HFFc6 (cell line): ENCODE measurements at regions not wholly inside any gene's neighbourhood (a gene's known extent, or its start where the extent isn't known, plus 50 kb on each side); places are given as distances from the start of the nearest gene placed in this dataset.

Experiments
- DNase-seq: peaks from one replicate; pipeline ENCODE4 v3.0.0-alpha.2; 2018
- H3K27ac Mint-ChIP-seq: 2 replicates; pipeline ENCODE4 v1.8.0; 2020; ENCODE audit warnings: mild to moderate bottlenecking, mixed read lengths
- H3K27me3 Mint-ChIP-seq: 2 replicates; pipeline ENCODE4 v1.8.0; 2021; ENCODE audit warnings: mild to moderate bottlenecking, moderate library complexity, mixed read lengths; ENCODE audit not compliant: insufficient read depth
- H3K36me3 Mint-ChIP-seq: 2 replicates; pipeline ENCODE4 v1.8.0; 2021; ENCODE audit warnings: low read depth, mixed read lengths
- H3K4me1 Mint-ChIP-seq: 2 replicates; pipeline ENCODE4 v1.8.0; 2020; ENCODE audit warnings: low read depth, mixed read lengths
- H3K4me3 Mint-ChIP-seq: 2 replicates; pipeline ENCODE4 v1.8.0; 2020; ENCODE audit warnings: mild to moderate bottlenecking, moderate library complexity, mixed read lengths
- H3K9me3 Mint-ChIP-seq: 2 replicates; pipeline ENCODE4 v1.8.0; 2020; ENCODE audit warnings: mild to moderate bottlenecking, mixed read lengths
- CTCF ChIP-seq: fragments of 200-600 bp; sonication (generic); IDR thresholded peaks from 2 replicates; pipeline ENCODE4 v1.5.0; 2021; ENCODE audit warnings: antibody characterized with exemption, mild to moderate bottlenecking

GRCh38 chr7:125088555-125088954, 158.9 kb upstream of the POT1 start:
- no peaks in the 10 kb centered on the region for H3K4me1 Mint-ChIP-seq
- no peak for TF ChIP-seq CTCF
- H3K27ac Mint-ChIP-seq: no peak overlapping the region
- peaks cover 13% of the 10 kb centered on the region for H3K9me3 Mint-ChIP-seq
- no peaks in the 10 kb centered on the region for H3K27me3 Mint-ChIP-seq
- H3K36me3 Mint-ChIP-seq: no peaks in the 10 kb centered on the region
- no peak for DNase-seq
- no peak overlapping the region for H3K4me3 Mint-ChIP-seq

- Mint-ChIP-seq H3K36me3 (no peaks in the 10 kb centered on the region), H3K27ac (no peak overlapping the region), H3K4me1 (no peaks in the 10 kb centered on the region), H3K4me3 (no peak overlapping the region), H3K27me3 (no peaks in the 10 kb centered on the region), H3K9me3 (peaks cover 14% of the 10 kb centered on the region)
- no peak for DNase-seq
- no peak for TF ChIP-seq CTCF
Measured at GRCh38 chr7:125085084-125085483, 155.5 kb upstream of the POT1 start.

GRCh38 chr7:125084196-125084595, 154.6 kb upstream of the POT1 start:
- no peak overlapping the region for H3K27ac Mint-ChIP-seq
- TF ChIP-seq CTCF: no peak
- H3K4me1 Mint-ChIP-seq: no peaks in the 10 kb centered on the region
- no peaks in the 10 kb centered on the region for H3K27me3 Mint-ChIP-seq
- H3K9me3 Mint-ChIP-seq: peaks cover 14% of the 10 kb centered on the region
- no peaks in the 10 kb centered on the region for H3K36me3 Mint-ChIP-seq
- no peak overlapping the region for H3K4me3 Mint-ChIP-seq
- DNase-seq: no peak

- H3K36me3 Mint-ChIP-seq: no peaks in the 10 kb centered on the region
- H3K4me1 Mint-ChIP-seq: no peaks in the 10 kb centered on the region
- H3K9me3 Mint-ChIP-seq: no peaks in the 10 kb centered on the region
- no peak for DNase-seq
- no peak overlapping the region for H3K27ac Mint-ChIP-seq
- no peaks in the 10 kb centered on the region for H3K27me3 Mint-ChIP-seq
- no peak for TF ChIP-seq CTCF
- no peak overlapping the region for H3K4me3 Mint-ChIP-seq
Measured at GRCh38 chr7:125074141-125074540, 144.5 kb upstream of the POT1 start.

- Mint-ChIP-seq H3K27me3 (no peaks in the 10 kb centered on the region), H3K4me1 (peaks cover 13% of the 10 kb centered on the region), H3K4me3 (no peak overlapping the region), H3K36me3 (no peaks in the 10 kb centered on the region), H3K27ac (no peak overlapping the region), H3K9me3 (no peaks in the 10 kb centered on the region)
- TF ChIP-seq CTCF: no peak
- no peak for DNase-seq
Measured at GRCh38 chr7:125065546-125065945, 135.9 kb upstream of the POT1 start.

- no peak overlapping the region for H3K27ac Mint-ChIP-seq
- no peak overlapping the region for H3K4me3 Mint-ChIP-seq
- peaks cover 13% of the 10 kb centered on the region for H3K4me1 Mint-ChIP-seq
- no peak for DNase-seq
- H3K27me3 Mint-ChIP-seq: no peaks in the 10 kb centered on the region
- H3K36me3 Mint-ChIP-seq: no peaks in the 10 kb centered on the region
- H3K9me3 Mint-ChIP-seq: no peaks in the 10 kb centered on the region
- TF ChIP-seq CTCF: no peak
Measured at GRCh38 chr7:125065001-125065400, 135.4 kb upstream of the POT1 start.
